ENCODE measurements at regions not wholly inside any gene's neighbourhood (a gene's known extent, or its start where the extent isn't known, plus 50 kb on each side); places are given as distances from the start of the nearest gene placed in this dataset.

- TF ChIP-seq ZFP91 (CRISPR knock-in tag; IDR thresholded peaks at IDR 0.05) (no peak), POU5F1 (IDR thresholded peaks at IDR 0.05; ENCODE audit: borderline replicate concordance, low read depth, low read length, partially characterized antibody) (no peak), SUPT5H (IDR thresholded peaks at IDR 0.05) (no peak), ZNF511 (CRISPR knock-in tag; IDR thresholded peaks at IDR 0.05) (no peak), DMBX1 (CRISPR knock-in tag; IDR thresholded peaks at IDR 0.05; ENCODE audit: borderline replicate concordance) (no peak)
Observed at GRCh38 chr4:141417387-141417786, 196.7 kb downstream of the ZNF330 start (continued).

- TF ChIP-seq JUND (IDR thresholded peaks at IDR 0.05; ENCODE audit: borderline replicate concordance, low read depth, low read length) (no peak), JUND (tag; IDR thresholded peaks at IDR 0.05; ENCODE audit: borderline replicate concordance, low read depth, low read length) (0 out of 3 replicates have a peak, but pooled peaks have one; percentile 13), ATF3 (IDR thresholded peaks at IDR 0.05) (0 out of 2 replicates have a peak, but pooled peaks have one; percentile 7), ATF3 (CRISPR knock-in tag; conservative IDR thresholded peaks at IDR 0.05) (no peak), FUS (optimal IDR thresholded peaks at IDR 0.05; ENCODE audit: low read depth, low read length) (no peak), ZFP30 (CRISPR knock-in tag; IDR thresholded peaks at IDR 0.05; ENCODE audit: borderline replicate concordance) (no peak)
- CTCF ChIA-PET (ENCODE audit: low intra/inter-chr PET ratio) = no interaction called here
- H3K79me2 ChIP-seq (ENCODE audit: control insufficient read depth, insufficient read depth, low read length) = no peaks in the 10 kb centered on the region
- H3K9ac ChIP-seq (ENCODE audit: insufficient read depth in 1 of 2, low read depth in 2 of 2, low read length in 2 of 2) = no peak overlapping the region
- H3K27ac ChIP-seq (ENCODE audit: extremely low read depth, low read depth, low read length) = no peak overlapping the region
- in situ Hi-C loops (cut with MboI) (no loop called here), intact Hi-C loops (cut with micrococcal nuclease) (no loop called here)
- POLR2A ChIA-PET = interaction anchor here (0.6 kb wide), 1 partner anchor 58 kb away, joined by 3 read pairs; no protein-coding TSS in a partner anchor
- no peak for ATAC-seq
- DNase-seq (ENCODE audit: extremely low read depth in 1 of 4, low spot score in 3 of 4) = no peak
- FAIRE-seq = no peak
- H3K27me3 ChIP-seq (ENCODE audit: control insufficient read depth in 2 of 2, insufficient read depth in 2 of 2, low read length in 2 of 2) = no peaks in the 10 kb centered on the region
- no peaks in the 10 kb centered on the region for H4K20me1 ChIP-seq (replicated peaks; ENCODE audit: control insufficient read depth, insufficient read depth, low read length)
- no peaks in the 10 kb centered on the region for H3K4me1 ChIP-seq (replicated peaks in 1 of 2; ENCODE audit: control insufficient read depth in 2 of 2, insufficient read depth in 2 of 2, low read length in 2 of 2)
- WGBS (ENCODE audit: insufficient coverage, low coverage, missing lambda C conversion rate) = 7% methylated on average over 1 of the region's 1 CpG
- no peak overlapping the region for H3K4me3 ChIP-seq
- BruUV-seq (replicated peaks) = no TSS peak
- no peaks in the 10 kb centered on the region for H3K36me3 ChIP-seq (ENCODE audit: control insufficient read depth, insufficient read depth, low read length)
- H2AFZ ChIP-seq (ENCODE audit: low read depth, low read length) = no peak overlapping the region
- H3K4me2 ChIP-seq (ENCODE audit: insufficient read depth, low read length) = no peak overlapping the region
- H3K9me1 ChIP-seq (ENCODE audit: control insufficient read depth, insufficient read depth, low read length) = no peaks in the 10 kb centered on the region
- no peaks in the 10 kb centered on the region for H3K9me3 ChIP-seq (replicated peaks; ENCODE audit: control insufficient read depth, insufficient read depth, low read depth, low read length)
Observed at GRCh38 chr4:141425124-141425523, 204.4 kb downstream of the ZNF330 start.
